ENCODE measurements at regions not wholly inside any gene's neighbourhood (a gene's known extent, or its start where the extent isn't known, plus 50 kb on each side); places are given as distances from the start of the nearest gene placed in this dataset.
"Not testable (repeated sequence)": the region's sequence is repeated elsewhere in the genome, so short reads cannot be mapped to it uniquely, and the experiment has no call there.

DNA sequence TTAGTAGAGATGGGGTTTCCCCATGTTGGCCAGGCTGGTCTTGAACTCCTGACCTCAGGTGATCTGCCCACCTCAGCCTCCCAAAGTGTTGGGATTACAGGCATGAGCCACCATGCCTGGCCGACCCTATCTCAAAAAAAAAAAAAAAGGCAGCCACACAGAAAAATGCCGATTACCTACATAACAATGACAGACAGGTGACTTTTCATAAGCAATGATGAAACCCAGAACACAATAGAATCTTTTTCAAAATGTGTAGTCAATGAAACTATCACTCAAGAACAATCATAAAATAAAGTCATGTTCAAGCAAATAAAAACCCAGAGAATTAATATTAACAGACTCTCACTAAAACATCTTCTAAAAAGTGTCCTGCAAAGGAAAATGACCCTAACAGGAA lies 135.6 kb upstream of the MVB12B start:
- DNase-seq = not testable (repeated sequence)

DNA sequence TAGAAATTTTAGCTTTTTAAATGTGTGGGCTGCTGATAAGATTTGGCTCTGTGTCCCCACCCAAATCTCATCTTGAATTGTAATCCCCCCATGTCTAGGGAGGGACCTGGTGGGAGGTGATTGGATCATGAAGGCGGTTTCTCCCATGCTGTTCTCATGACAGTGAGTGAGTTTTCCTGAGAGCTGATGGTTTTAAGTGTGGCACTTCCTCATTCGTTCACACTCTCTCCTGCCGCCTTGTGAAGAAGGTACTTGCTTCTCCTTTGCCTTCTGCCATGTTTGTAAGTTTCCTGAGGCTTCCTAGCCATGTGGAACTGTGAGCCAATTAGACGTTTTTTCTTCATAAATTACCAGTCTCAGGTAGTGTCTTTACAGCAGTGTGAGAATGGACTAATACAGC lies 127.8 kb upstream of the MVB12B start:
- no peak for DNase-seq

GRCh38 chr9:126203313-126203712 lies 123.3 kb upstream of the MVB12B start:
- DNase-seq = no peak

DNA sequence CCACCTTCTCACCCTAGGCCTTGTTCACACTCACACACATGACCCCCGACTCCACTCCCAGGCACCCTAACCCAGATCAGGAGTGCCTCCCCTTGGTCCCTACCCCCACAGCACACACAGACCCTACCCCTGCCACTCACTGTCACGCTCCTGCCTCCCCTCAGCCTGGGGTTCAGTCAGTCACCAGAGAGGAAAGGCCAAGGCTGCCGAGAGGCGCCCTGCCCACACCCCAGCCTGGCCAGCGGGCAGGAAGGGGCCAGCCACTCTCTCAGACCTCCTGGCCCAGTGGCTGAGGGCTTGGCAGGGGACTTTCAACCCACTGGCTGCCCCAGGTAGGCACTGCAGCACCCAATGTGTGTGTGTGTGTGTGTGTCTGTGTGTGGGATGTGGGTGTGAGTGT lies 122.4 kb upstream of the MVB12B start:
- DNase-seq = no peak

- no peak for DNase-seq
Observed at GRCh38 chr9:126204708-126205225, 121.9 kb upstream of the MVB12B start.

GRCh38 chr9:126205265-126205664 lies 121.4 kb upstream of the MVB12B start:
- no peak for DNase-seq

- no peak for DNase-seq
Observed at GRCh38 chr9:126205845-126206498, 120.7 kb upstream of the MVB12B start.

- no peak for DNase-seq
Observed at GRCh38 chr9:126207256-126207655, 119.4 kb upstream of the MVB12B start.

DNA sequence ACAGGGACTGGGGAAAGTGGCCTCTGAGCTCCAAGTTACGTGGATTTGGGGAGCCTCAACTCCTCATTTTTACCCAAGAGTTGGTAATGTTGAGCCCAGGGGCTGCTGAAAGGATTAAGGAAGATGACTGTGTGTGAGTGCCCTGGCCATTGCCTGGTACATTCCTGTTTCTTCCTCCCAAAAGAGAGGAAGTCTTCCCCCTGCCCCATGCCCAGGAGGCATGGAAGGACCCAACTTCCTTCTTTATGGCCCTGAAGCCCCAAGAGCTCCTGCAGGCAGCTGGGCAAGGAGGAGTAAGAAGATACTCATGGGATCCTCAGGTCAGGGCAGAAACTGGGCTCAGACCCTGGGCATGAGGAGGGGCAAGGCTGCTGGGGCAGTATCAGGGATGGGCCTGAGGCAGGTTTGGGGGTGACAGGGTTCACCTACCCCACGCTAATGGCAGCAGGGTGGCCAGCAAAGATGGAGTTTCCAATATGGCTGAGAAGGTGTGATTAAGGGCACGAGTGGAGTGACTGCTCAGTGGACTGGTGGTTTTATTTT lies 118.3 kb upstream of the MVB12B start:
- DNase-seq = no peak

DNA sequence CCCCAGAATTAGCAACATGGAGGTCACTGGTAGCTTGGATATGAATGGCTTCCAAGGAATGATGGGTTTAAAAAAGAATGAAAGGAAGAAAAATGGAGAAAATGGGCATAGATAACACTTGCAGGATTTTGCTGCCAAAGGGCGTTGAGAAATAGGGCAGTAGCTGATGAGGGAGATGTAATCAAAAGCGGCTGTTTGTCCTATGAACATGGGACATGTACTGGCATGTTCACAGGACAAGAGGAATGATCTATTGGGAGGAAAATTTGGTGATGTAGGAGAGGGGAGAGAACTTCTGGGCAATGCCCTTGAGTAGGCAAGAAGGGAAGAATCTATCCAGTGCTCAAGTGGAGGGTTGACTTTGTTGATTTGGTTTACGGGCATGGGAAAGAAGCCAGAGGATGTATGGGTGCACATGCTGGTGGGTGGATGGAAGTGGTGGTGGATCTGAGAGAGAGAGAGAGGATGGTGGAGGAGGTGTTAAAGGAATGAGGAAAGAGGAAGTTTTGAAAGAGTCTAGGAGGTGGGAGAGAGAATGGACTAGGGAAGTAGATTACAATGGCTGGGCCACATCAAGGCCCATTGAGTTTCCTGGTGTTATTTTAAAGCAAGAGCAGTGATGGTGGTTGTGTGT lies 115.1 kb upstream of the MVB12B start:
- DNase-seq = no peak

DNA sequence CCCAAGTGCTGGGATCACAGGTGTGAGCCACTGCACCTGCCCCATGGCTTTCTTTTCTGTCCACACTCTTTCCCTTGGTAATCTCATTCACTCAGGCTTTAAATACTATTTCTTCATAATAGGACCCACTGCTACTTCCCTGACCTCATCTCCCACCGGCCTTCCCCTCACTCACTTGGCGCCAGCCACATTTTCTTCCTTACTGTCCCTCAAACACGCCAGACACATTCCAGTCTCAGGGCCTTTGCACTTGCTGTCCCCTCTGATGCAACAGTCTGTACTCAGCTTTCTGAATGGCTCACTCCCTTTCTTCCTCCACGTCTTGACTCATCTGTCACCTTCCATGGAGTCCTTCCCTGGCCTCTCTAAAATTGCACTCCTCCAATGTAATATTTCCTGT lies 111.1 kb upstream of the MVB12B start:
- DNase-seq = no peak

DNA sequence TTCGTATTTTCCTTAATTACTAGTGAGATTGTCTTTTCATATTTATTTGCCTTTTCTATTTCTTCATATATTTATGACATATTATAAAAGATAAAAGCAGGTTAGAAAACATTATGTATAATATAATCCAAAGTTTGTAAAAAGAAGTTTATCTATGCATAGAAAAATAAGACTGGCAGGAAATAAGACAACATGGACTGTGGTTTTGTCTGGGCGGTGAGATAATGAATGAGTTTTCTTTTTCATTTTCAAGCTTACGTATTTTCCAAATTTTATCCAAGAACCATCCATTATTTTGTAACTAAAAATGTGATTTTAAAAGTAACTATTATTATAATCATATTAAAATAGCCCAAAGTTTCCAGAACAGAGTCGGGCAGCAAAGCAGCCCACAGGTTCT lies 109.8 kb upstream of the MVB12B start:
- DNase-seq = no peak

DNA sequence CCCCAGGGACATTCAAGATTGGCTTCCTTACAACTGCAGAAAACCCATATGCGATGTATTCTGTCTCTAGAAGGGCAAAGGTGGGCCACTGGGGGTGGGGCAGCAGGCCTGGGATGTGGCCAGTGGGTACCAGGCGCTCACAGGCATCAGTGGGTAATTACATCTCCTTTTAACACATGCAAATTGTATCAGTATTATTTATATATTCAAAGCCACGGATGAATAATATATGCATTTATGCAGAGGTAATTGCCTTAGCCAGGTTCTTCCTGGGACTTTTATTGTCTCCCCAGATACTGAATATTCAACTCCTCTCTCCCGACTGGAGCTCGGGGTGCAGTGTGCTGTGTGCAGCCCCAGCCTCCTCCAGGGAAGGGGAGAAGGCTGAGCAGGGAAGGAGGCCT lies 109.4 kb upstream of the MVB12B start:
- DNase-seq = no peak

- no peak for DNase-seq
Observed at GRCh38 chr9:126217797-126218196, 108.8 kb upstream of the MVB12B start.

DNA sequence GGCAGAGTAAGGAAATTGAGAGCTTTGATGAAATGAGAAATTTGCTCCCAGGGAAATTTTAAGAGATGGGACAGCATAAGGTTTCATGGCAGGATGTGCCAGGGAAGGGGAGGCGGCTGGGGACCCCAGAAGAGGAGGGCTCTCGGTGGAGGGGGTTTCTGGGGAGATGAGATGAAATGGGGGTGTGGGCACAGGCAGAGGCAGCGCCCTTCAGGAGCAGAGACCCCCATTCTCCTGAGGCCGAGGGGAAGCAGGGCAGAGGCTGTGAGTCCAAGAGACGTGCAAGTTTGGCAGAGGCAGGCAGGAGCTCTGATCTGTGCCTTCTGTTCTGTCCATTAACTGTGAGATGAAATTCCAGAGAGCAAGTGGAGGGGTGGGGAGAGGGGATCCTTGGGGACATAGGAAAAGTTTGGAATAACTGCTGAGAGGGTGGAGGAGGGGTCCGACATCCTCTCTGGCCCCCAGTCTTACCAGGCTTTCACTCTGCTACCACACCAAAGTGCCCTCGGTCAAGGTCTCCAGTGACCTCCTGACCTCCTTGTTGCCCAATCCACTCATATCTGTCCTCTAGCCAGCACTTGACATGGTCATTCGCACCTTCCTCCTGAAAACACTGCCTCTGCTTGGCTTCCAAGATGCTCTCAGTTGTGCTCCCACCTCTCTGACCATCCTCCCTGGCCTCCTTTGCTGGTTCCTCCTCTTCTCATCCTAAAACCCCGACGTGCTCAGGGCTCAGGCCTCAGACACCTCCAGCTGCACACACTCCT lies 108.1 kb upstream of the MVB12B start:
- DNase-seq = no peak

- DNase-seq = no peak
Observed at GRCh38 chr9:126219166-126219565, 107.5 kb upstream of the MVB12B start.

DNA sequence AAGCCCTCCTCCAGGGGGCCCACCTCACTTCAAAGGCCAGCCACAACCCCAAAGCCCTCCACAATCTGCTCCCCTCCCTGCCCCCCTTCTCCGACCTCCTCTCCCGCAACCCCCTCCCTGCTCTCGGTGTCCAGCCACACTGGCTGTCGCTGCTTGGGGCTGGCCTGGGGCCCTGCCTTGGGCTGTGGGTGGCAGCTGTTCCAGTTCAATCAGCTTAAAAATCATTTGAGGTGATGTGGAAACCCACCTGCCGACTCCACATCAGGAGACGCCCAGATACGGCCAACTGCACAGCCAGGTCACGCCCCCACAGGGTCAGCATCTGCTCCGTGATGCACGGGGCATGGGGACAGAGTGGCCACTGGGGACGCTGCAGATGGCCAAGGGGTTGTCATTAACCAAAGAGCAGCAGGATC lies 107.0 kb upstream of the MVB12B start:
- no peak for DNase-seq

DNA sequence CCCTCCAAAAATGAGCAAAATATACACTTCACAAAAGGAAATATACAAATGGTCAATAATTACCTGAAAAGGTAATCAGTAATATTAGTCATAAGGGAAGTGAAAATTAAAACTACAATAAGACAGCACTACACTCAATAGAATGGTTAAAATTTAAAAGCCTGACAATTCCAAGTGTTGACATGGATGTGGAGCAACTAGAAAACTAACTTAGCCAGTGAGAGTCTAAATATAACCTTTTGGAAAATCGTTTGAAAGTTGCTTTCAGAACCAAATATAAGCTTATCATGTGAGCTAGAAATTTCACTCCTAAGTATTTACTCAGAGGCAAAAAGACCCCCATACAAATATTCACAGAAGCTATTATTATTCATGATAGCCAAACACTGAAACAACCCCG lies 105.1 kb upstream of the MVB12B start:
- no peak for DNase-seq

DNA sequence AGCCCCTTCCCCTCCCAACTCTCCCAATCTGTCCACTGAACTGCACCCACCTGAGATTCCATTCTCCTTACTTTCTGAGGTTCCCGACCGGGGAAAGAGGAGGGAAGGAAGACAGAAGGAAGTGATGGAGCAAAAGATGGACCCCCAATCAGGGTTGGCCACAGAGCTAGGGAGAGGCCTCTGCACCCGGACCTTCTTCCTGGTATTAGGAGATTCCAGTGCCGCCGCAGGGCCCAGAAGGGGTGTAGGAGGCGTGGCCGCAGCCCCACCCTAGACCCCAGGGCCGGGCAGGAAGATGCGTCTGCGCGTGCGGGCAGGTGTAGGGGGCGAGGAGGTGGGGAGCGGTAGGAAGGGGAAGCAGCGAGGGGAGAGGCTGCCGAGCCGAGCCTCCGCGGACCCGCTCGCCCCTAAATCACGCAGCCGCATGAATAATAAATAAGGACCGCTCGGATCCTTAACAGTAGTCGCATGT lies 104.2 kb upstream of the MVB12B start:
- no peak for DNase-seq

DNA sequence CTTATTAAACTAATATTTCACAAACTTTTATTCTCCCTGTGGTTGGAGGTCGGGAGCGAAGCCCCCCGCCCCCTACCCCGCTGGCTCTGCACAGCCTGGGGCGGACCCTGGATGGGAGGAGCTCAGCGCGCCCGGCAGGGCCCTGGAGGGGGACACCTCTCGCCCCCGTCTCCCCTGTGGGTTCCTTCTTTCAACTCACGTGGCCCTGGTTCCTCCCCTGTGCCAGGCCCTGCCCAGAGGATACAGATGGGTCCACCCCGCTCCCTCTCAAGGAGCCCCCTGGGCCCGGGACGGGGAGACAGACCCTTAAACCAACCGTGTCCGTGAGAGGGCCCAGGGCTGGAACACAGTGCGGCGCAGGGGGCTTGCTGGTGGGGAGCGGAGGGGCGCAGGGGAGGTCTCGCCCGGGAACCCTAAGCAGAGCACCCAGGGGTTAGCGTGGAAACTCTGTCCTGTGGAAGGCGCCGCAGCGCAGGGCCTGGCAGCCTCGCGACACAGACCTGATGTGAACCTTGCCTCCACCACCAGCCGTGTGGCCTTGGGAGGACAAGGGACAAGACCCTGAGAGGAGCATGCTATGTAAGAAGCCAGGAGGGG lies 103.7 kb upstream of the MVB12B start:
- no peak for DNase-seq

GRCh38 chr9:126223798-126224531 lies 102.7 kb upstream of the MVB12B start:
- no peak for DNase-seq

All from right hindlimb (tissue), 1 donor.